ENCODE measurements at regions not wholly inside any gene's neighbourhood (a gene's known extent, or its start where the extent isn't known, plus 50 kb on each side); places are given as distances from the start of the nearest gene placed in this dataset.
"Not testable (repeated sequence)": the region's sequence is repeated elsewhere in the genome, so short reads cannot be mapped to it uniquely, and the experiment has no call there.

DNA sequence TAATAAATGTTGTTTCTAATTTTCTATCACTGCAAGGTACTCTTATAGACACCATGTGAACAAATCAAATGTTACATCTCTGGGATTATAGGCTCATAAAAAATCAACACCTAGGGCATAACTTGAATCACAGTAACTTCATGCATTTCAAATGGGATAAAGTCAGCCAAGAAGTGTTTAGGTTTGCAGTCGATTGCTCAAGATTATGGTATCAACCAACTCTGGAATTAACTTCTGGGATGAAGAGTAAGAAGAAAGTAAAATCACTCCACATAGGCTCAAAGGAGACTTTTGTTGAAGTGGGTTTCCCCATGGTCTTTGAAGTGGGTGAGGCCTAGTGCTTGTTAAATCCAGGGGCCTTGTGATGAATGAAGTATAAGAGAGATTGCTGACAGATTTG lies 939.7 kb downstream of the LTN1 start:
- not testable (repeated sequence) for TF ChIP-seq CTCF (IDR thresholded peaks at IDR 0.05; ENCODE audit: extremely low read depth in 1 of 2, insufficient read depth in 1 of 2, low read depth in 1 of 2, low read length in 2 of 2); POLR2AphosphoS5 (IDR thresholded peaks at IDR 0.05; ENCODE audit: insufficient read depth, low read depth, low read length); JUN (IDR thresholded peaks at IDR 0.05; ENCODE audit: borderline replicate concordance, insufficient read depth, insufficient read length, low read depth); POLR2A (IDR thresholded peaks at IDR 0.05; ENCODE audit: low read depth, low read length); EZH2 (IDR thresholded peaks at IDR 0.05; ENCODE audit: borderline replicate concordance, low read depth, low read length, severe bottlenecking); MYC (IDR thresholded peaks at IDR 0.05; ENCODE audit: low read depth, low read length); FOS (IDR thresholded peaks at IDR 0.05; ENCODE audit: borderline replicate concordance, insufficient read depth, low read length); GATA2 (IDR thresholded peaks at IDR 0.05; ENCODE audit: insufficient read depth, insufficient read length, low read depth, low read length)
- TF ChIP-seq, protein P1, sequence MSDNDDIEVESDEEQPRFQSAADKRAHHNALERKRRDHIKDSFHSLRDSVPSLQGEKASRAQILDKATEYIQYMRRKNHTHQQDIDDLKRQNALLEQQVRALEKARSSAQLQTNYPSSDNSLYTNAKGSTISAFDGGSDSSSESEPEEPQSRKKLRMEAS (IDR thresholded peaks at IDR 0.05; ENCODE audit: insufficient read depth, insufficient read length) = not testable (repeated sequence)
